ENCODE measurements at regions not wholly inside any gene's neighbourhood (a gene's known extent, or its start where the extent isn't known, plus 50 kb on each side); places are given as distances from the start of the nearest gene placed in this dataset.

DNA sequence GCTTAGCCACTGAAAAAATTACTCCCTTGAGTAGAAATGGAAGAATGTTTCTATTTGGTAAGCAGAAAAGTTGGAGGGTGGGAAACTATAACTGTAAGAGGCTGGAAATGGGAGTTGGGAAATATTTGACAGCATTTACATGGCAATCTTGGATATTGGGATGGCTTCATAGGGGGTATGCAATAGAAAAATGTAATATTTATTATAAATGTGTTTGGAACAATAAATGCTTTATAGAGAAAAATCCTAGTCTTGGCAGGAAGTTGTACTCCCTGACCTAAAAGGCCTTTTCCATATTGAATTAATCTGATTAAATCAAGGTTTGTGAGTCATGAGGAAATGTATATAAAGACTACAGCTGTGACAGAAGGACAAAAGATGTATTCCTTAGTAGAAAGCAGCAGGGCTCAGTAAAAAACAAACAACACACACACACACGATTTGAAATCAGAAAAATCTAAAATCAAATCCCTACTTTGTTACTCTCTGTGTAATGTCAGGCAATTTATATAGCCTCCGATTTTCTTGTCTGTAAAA, 272.3 kb downstream of the CD109 start:
- TF ChIP-seq CTCF (IDR thresholded peaks at IDR 0.05; ENCODE audit: low read length) (no peak), EZH2 (IDR thresholded peaks at IDR 0.05; ENCODE audit: borderline replicate concordance, low read length) (no peak)
